CD4-positive, alpha-beta T cell treated with Interleukin-6 at 100 ng/mL for 8 hours (primary cell): ENCODE measurements at regions not wholly inside any gene's neighbourhood (a gene's known extent, or its start where the extent isn't known, plus 50 kb on each side); places are given as distances from the start of the nearest gene placed in this dataset.
"Not testable (repeated sequence)": the region's sequence is repeated elsewhere in the genome, so short reads cannot be mapped to it uniquely, and the experiment has no call there.

ENCODE experiments used
- DNase-seq: peaks from one replicate; pipeline ENCODE4 v3.0.0-alpha.2; 2020; ENCODE audit warnings: mixed read lengths, low spot score

DNA sequence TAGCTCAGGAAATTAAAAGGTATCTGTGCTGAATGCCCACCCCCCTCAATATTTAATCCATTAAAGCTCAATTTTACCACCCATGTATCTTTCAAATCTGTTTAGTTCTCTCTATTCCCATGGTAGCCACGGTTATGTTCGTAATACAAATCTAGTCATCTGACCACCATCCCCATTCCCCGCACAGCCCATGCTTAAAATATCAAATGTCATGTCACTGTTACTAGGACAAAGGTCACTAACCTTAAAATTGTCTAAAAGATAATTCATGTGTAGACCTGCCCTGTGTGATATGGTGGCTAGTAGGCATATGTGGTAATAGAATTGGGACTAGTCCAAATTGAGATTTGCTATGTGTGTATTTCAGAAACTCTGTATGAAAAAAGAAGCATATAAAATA, 728.5 kb upstream of the B3GALT2 start:
- DNase-seq, result no peak

DNA sequence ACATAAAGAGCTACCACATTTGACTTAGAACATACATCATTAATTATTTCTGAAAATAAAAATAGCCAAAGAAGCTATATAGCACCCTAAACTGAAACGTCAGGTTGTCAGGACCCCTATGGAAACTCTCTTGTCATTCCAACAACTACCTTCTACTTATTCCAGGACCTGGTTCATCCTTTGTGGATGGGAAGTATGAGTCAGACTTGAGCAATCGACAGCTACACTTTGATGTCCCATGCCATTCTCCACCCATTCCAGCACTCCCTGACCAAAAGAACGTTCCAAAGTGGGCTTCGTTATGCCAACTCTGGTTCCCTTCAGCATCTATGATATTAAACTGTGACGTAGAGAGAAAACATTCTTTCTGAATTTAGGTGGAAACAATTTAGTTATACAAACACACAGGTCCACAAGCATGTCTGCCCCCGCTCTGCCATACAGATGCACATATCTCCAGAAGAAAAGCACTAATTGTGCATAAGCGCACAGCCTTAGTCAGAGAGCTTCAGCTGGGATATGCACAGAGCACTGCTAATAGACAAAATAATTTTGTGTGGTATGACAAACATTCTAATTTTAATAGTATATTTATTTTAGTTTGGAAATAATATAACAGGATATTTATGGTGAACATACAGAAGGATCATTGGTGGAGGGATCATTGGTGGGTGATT, 723.1 kb upstream of the B3GALT2 start:
- DNase-seq, result no peak

DNA sequence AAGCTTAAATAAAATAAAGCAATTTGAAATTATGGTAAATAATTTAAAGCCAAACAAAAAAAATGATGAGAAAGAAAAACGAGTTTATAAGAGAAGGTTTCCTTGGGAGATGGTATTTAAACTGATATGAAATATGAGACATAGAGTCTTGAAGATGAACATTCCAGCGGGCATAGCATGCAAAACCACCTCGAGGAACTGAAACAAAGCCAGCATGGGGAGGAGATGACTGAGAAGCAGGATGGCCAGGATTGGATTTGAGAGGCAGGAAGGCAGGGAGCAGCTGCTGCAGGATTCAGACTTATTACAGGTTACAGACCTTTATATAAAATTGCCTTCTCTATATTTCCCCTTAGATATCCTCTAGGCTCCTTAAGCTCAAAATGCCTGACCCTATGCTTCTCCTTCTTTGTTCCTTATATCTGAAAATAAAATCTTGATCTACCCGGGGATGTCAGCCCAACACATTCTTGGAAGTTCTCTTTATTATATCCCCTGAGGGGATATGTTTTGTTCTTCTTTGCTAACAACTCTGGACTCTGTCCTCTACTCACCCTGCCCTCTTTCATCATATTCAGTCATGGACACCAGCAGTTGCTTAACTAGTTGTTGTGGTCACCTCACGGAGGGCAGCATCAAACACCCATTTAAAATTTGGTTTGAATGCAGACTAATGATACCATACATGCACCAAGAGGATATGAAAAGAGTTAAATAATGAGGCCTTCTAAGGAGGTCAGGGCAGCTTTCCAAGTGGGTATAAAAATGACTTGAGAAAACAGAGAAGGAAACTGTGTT, 719.1 kb upstream of the B3GALT2 start:
- DNase-seq, result no peak

DNA sequence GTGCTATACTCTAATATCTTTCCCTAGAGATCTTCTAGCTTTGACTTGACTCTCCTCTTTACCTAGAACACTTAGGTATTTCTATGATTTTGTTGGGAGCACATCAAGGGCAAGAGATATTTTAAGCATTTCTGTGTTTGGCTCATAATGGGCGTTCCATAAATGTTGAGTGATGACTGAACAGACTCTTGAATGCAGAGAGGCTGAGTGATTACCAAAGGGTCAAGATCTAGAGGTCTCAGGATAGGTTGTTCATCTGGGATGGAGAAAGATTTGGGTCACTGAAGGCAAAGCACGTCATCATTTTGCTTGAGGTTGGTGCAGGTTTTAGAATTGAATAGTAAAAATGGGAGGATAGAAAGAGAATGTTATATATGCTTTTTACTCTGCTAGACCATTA, 705.4 kb upstream of the B3GALT2 start:
- DNase-seq, result no peak

DNA sequence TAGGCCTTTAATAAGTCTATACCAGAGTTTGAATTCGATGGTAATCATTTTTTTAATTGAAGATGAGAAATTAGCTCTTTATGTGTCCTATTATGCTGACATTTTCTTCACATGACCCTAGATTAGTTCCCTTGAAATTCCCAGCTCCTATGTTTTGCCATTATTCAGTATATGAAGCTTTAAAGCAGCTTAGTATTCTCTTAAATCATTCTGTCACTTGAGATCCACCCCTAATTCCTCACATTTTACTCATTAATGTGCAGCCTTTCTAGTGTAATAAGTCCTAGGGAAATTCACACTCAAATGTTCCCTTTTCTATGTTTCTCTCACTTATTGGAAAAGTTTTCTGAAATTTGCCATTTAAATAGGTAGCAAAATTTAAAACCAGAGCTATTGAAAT, 704.5 kb upstream of the B3GALT2 start:
- no peak for DNase-seq

DNA sequence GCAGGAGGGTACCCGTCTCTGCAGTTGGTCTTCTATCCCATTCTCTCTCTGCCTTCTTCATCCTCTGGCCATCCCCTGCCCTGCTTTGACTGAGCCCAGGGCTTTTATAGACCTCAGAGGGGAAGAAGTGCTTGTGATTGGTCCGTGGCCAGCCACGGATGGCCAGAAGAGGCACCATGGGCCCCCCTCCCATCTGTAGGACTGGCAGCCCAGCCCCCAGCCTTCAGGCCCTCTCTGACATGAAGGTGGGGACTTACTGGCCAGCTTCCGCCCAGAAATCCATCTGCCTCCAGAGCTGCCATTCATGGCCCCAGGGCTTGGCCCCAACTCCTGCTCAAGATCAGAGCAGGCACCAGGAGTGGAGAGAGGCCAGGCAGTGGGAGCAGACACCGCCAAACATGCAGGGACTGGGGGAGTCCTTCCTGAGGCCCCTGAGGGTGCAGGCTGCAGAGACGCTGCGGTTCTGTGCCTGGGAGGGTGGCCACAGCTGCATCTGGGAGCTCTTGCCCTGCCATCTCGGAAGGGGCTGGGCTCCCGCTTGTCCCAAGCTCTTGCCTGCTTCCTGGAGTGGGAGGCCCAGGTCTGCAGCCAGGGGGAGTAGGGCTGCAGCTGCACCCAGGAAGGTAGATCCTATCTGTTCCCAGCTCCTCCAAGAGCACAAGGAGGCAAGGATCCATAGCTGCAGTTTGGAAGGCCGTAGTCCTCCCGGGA, 698.6 kb upstream of the B3GALT2 start:
- DNase-seq, result no peak

DNA sequence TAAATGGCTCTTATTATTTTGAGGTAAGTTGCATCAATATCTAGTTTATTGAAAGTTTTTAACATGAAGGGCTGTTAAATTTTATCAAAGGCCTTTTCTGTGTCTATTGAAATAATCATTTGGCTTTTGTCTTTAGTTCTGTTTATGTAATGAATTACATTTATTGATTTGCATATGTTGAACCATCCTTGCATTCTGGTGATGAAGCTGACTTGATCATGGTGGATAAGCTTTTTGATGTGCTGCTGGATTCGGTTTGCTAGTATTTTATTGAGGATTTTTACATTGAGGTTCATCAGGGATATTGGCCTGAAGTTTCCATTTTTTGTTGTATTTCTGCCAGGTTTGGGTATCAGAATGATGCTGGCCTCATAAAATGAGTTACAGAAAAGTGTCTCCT, 691.5 kb upstream of the B3GALT2 start:
- DNase-seq, result not testable (repeated sequence)

DNA sequence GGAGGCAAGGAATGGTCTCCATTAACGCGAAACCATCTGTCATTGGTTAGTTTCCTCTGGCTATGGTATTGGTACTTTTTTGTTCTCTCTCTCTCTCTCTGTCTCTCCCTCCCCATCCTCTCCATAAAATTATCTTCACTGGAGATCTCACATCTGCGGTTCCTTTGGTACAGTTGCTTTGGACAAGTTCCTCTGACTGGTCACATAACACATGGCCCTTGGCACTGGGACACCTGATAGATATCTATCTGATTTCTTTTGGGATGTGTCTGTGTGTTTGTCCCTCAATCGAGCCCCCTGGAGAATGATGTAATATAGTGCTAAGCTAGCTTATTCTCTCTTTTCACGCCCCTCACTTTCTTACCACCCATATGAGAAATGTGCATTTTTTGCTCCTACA, 682.0 kb upstream of the B3GALT2 start:
- no peak for DNase-seq

DNA sequence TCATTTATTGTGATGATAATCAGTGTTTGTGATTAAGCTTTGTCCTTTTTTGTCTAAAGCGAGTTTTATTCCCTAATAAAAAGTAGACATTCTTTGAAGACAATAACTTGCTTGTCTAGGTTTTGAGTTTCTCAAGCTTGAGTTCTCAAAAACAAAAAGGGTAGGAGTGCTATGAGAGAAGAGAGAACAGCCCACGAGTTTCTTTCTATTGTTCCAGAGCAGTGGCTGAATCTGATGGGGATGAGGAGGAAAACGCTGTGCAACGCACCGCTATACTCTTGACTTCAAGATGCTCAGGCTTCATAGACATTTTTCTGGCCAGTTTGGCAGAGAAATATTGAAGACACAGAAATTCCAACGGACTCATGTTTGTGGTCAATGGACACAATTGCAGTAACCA, 669.8 kb upstream of the B3GALT2 start:
- no peak for DNase-seq

DNA sequence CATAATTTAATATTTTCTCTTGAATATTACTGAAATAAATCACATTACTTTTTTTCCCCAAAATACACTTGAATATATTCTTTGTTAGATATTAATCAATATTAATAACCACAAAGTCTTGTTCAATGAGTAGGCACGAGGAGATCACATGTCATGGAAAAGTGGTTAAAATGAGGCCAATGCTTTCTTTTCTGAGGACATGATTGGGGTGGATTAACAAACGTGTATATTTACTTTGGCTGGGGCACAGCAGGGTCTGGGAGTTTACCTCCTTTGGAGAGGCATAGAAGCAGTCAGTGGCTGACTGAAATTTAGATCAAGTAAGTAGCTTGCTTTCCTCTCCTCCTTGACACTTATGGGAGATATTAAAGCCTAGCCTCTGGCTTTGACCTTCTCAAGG, 664.3 kb upstream of the B3GALT2 start:
- no peak for DNase-seq

DNA sequence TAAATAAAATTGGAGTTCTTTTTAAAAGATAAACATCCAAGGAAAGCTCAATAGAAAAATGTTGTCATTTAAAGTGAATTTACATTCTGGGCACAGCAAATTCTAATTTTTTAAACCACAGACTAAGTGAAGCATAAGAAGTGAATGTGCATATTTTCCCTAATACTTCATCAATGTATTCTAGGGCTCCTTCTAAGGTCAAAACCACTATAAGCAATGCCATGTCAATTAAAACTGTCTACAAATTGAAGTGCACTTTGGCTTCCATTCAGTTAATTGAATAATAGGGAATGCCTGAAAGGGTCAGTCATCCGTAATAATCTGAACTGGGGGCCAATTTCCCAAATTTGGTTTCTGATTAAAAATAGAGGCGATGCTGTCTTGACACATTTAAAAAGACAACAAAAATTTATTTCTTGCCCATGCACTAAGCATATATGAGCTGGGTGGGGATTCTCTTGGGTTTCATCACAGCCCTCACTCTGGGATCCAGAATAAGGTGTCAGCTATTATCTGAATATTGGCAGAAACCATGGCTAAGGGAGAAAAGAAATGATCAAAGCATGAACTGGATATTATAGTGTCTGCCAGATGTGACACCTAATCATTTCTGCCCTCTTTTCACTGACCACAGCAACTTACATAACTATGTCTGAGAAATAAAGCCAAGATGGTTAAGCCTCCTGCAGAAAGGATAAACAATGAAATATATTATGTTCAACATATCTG, 660.6 kb upstream of the B3GALT2 start:
- no peak for DNase-seq

DNA sequence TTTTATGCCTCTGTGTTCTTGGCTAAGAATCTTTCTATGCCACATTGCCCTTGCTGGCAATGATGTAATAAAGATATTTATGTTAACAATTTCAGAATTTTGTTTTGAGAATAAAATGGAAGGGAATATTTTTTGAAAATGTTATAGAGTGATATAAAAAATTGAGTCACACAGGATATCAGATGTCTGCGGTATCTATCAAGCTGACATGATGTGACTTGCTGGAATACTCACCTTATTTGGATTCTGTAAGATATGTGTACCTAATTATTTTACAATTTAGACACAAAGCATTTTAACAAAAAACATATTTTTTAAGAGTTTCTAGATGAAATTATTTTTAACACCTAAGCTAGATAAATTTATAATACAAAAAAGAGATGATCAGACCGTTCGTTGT, 660.0 kb upstream of the B3GALT2 start:
- no peak for DNase-seq

DNA sequence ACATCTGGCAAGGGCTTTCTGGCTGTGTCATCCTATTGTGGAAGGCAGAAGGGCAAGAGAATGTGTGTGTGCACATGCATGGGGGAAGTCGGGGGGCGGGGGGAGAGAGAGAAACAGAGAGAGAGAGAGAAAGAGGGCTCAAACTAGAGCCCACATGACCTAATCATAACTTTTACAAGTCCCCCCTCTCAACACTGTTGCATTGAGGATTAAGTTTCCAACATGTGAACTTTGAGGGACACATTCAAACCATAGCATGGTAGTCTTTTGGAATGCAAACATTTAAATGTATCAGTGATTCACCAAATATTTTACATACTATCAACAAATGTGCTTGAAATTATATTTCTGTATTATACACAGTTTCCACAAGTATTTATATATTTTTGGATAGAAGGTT, 655.4 kb upstream of the B3GALT2 start:
- no peak for DNase-seq

DNA sequence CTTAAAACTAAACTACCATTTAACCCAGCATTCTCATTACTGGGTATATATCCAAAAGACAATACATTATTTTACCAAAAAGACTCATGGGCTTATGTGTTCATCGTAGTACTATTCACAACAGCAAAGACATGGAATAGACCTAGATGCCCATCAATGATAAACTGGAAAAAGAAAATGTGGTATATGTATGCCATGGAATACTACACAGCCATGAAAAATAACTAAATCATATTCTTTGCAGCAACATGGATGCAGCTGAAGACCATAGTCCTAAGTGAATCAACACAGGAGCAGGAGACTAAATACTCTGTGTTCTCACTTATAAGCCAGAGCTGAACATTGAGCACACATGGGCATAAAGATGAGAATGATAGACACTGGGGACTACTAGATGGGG, 645.1 kb upstream of the B3GALT2 start:
- DNase-seq, result no peak

DNA sequence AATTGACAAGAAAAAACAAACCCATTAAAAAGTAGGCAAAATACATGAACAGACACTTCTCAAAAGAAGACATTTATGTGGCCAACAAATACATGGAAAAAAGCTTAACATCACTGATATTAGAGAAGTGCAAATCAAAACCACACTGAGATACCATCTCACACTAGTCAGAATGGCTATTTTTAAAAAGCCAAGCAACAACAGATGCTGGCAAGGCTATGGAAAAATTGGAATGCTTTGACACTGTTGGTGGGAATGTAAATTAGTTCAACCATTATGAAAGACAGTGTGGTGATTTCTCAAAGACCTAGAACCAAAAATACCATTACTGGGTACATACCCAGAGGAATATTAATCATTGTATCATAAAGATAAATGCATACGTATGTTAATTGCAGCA, 641.1 kb upstream of the B3GALT2 start:
- no peak for DNase-seq

DNA sequence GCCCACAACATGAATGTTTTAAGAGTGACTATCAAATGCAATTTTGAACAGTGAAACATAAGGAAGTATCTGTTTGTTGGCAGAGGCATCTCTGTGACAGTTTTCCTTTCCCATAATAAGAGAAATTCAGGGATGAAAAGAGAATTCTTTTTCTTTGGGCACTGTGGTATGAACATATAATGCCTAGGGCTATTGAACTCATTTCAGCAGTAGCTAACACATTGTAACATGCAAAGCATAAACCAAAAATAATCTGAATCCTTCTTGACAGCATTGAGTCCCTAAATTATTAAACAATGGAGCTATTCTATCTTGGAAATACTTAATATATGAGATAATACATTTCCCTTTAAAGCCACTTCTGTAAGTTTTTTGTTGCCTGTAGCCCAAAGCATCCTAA, 633.0 kb upstream of the B3GALT2 start:
- DNase-seq, result no peak

DNA sequence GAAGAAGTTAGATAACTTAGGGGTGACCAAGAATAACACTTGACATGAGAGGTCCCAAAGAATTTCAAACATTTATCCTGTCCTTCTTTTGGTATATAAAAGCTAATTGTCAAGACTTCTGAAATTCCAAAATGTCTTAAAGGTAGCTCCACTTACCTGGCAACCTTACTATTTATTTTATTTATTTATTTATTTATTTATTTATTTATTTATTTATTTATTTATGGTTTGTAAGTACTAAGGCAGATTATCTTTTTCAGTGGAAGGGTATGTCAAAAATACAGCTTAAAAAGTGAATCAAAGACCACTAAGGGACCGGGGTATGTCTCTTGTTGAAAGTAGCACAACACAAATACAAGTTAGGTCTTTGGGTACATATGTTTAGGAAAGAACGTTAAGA, 620.8 kb upstream of the B3GALT2 start:
- no peak for DNase-seq

DNA sequence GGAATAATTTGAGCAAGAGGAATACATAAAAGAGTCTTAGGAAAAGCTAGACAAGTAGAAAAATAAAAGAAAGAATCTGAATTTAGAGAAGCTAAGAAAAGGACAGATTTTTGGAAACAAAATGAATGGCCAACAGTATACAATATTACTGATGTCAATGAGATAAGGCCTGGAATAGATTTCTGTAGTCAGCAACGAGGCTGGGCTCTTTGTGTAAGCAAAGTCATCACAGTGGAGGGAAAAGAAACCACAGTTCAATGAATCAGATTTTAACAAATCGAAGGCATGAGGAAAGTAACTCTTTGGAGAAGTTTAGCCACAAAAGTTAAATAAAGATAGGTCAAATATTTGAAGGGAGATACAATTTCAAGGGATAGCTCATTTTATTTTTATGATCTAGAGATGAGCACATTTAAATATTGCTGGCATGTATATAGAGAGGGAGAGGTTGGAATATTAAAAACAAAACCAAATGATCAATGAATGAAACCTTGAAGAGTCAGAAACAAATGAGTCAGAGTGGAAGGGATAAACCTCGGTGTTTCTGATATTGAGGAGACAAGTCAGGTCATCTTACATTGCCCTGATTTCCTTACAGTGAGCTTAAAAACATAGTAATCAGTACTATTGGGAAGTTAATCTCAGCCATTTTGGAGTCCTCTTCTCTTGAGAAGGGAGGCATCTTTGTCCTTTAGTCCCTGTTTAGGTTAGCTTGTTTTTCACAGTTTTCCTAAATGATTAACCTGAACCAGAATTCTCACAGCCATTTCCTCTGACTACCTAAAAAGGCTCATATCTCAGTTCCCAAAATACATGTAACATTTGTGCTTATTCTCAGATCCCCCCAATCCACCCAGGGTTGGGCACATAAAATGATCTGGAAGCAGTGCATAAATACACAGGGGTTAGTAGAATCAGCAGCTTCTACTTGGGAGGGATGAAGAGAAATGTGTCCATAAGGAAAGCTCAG, 620.0 kb upstream of the B3GALT2 start:
- DNase-seq, result no peak

DNA sequence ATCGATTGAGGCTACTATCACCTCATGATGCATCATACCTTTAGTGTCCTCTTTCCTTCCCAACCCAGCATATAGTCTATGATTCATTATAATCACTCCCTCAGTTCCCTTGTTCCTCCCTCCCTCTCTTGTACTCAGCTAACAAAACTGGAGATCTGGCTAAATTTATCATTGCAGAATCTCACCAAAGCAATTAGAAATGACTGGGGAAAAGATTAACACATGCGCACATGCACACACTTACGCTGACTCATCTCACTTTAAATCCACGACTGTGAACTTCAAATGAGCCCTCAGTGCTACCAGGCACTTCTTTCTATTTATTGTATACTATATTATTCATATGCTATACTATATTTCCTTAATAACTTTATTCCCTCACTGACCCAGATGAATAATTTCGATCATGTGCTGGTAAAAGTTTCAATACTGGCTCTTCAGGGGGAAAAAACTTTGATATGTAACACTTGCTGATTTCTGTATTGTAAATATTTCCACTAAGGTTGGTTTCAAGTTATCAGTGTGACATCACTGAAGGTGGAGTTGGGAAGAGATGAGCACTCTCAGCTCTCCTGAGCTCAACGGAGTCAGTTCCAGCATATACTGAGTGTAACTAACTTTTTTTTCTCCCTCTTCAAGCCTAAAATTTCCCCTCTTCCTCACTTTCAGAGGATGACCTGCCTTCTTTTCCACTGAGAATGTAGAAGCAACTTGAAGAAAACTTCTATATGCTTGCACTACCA, 613.7 kb upstream of the B3GALT2 start:
- no peak for DNase-seq

DNA sequence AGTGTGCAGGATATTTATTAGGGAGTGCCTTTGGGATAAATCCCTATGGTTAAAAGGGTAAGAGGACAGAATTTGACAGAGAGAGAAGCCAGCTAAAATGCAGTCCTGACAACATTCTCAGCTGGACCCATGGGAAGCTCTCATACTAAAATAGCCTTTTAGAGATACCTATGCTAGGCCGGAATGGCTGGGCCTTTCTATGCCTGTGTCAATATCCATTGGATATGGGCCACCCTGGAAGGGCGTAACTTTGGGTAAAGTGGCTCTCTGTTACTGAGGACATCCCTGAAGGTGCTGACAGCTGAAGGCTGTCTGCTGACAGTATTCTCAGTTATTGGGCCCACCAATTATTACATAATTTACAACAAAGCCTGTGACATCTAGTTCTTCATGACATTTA, 613.0 kb upstream of the B3GALT2 start:
- DNase-seq, result no peak

DNA sequence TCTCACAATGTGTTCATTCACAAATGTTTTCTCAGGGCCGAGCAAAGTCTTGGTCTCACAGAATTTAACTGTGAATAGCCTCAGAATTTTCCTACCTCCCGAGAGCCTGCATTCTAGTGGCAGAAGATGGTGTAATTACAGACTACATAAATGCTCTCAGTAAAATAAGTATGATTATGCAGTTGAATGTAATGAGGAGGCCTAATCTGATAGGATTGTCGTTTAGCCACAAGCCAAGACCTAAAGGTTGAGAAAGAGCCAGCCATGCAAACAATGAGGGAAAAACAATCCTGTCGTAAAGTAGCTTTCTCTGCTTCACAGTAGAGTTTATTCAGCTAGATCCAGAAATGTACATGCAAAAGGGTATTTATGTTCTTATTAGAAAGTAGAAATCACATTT, 607.8 kb upstream of the B3GALT2 start:
- no peak for DNase-seq
